Heart right ventricle (tissue), 16 donors: ENCODE measurements at regions not wholly inside any gene's neighbourhood (a gene's known extent, or its start where the extent isn't known, plus 50 kb on each side); places are given as distances from the start of the nearest gene placed in this dataset.

Source experiments
- ATAC-seq, 8 donors: fragments of 200-7000 bp; cut with Tn5 transposase; one replicate each; pipeline ENCODE4 v1.9.1; 2020; ENCODE audit warnings: mild to moderate bottlenecking in 8 of 8, moderate library complexity in 8 of 8, moderate number of reproducible peaks in 1 of 8
- DNase-seq, 2 donors: peaks; one replicate each; pipeline ENCODE4 v3.0.0-alpha.2; 2020
- H3K27ac ChIP-seq, 10 donors: fragments of 200-600 bp; sonication (generic) in 2 of 10; one replicate each; pipeline versions ENCODE4 v1.5.0 to v1.8.0; 2020 to 2022; ENCODE audit warnings: mild to moderate bottlenecking in 3 of 10
- H3K27me3 ChIP-seq, 7 donors: fragments of 200-600 bp; one replicate each; pipeline ENCODE4 v1.8.0; 2021 to 2022; ENCODE audit warnings: mild to moderate bottlenecking in 2 of 7
- H3K36me3 ChIP-seq, 9 donors: fragments of 200-600 bp; sonication (generic) in 1 of 9; one replicate each; pipeline versions ENCODE4 v1.5.0 to v1.8.0; 2020 to 2022; ENCODE audit warnings: mild to moderate bottlenecking in 2 of 9
- H3K4me1 ChIP-seq, 9 donors: fragments of 200-600 bp; sonication (generic) in 1 of 9; one replicate each; pipeline versions ENCODE4 v1.5.0 to v1.8.0; 2020 to 2022; ENCODE audit warnings: mild to moderate bottlenecking in 4 of 9
- H3K4me3 ChIP-seq, 10 donors: fragments of 200-600 bp; sonication (generic) in 2 of 10; one replicate each; pipeline versions ENCODE4 v1.5.0 to v1.8.0; 2020 to 2022; ENCODE audit warnings: mild to moderate bottlenecking in 7 of 10, moderate library complexity in 2 of 10
- H3K9me3 ChIP-seq, 11 donors: fragments of 200-600 bp in 10 of 11; sonication (generic) in 2 of 11; one replicate each; pipeline versions ENCODE4 v1.5.0 to v1.8.0; 2013 to 2022; ENCODE audit warnings: mild to moderate bottlenecking in 2 of 11, control low read depth in 1 of 11, moderate library complexity in 1 of 11
- CTCF ChIP-seq, 9 donors: fragments of 200-600 bp; sonication (generic) in 2 of 9; IDR thresholded peaks; one replicate each; pipeline versions ENCODE4 v1.5.0 to v1.8.0; 2021 to 2022; ENCODE audit warnings: antibody characterized with exemption in 9 of 9, mild to moderate bottlenecking in 5 of 9, moderate library complexity in 1 of 9
- WGBS, 2 donors: extraction: QIAGEN DNeasy Blood & Tissue Kit; methylation state at CpG; one replicate each; pipeline ENCODE4 v1.1.7; 2013; ENCODE audit warnings: inconsistent platforms in 1 of 2; 5-methylcytosine and 5-hydroxymethylcytosine counted together
- intact Hi-C, 10 donors: fragments of 100-400 bp; cut with DNase I; formaldehyde crosslinking; loops; one replicate each; pipeline versions ENCODE4 v1.11.1 to v1.14.2; 2022
- donor health status: Arrhythmogenic right ventricular cardiomyopathy.
- donor health status: ischemic (EF 13 %, LVEDD 7.1; RV severe dilation, severe dysfunction).
- donor health status: healthy with polysubstance abuse.
- donor health status: DM: no; HTN: yes; CAD: no.
- donor health status: DM: no; HTN: no; CAD: no.
- donor health status: ischemic (EF 25% LVEDD 6.9; RV normal size, moderate dysfunction).
- donor health status: ischemic (EF 25% LVEDD 5.7; RV mildly dilated, moderate dysfunction).
- donor health status: healthy.
- donor health status: DM: yes; HTN: yes; CAD: no.
- donor health status: Ischemic cardiomyopathy.
- donor health status: ischemic (EF 35%, LVEDD 5.7; RV mildly dilated, moderate dysfunction).
- donor health status: nonischemic (EF 11% LVEDD 7.7; RV severe dilation, severe dysfunction).
- donor health status: DM: yes; HTN: yes; CAD: no.
- donor health status: PGD.
- donor health status: ischemic (EF 29% LVEDD 5.4; RV normal size, mild dysfunction).
- donor health status: nonischemic (EF 23%, LVEDD 6.1; RV moderate dilation, normal function).

GRCh38 chr3:83882701-83883100 lies 1076.1 kb upstream of the CADM2 start:
- H3K4me1 ChIP-seq: no peaks in the 10 kb centered on the region

GRCh38 chr3:83890039-83890762 lies 1068.6 kb upstream of the CADM2 start:
- Histone ChIP-seq H3K27ac (no peak overlapping the region), H3K4me1 (no peaks in the 10 kb centered on the region), H3K27me3 (no peaks in the 10 kb centered on the region), H3K36me3 (no peaks in the 10 kb centered on the region), H3K4me3 (no peak overlapping the region), H3K9me3 (no peaks in the 10 kb centered on the region)
- intact Hi-C loops: no loop called here
- DNase-seq (no peak), ATAC-seq (no peak)
- TF ChIP-seq CTCF (IDR thresholded peaks at IDR 0.05): no peak
- WGBS, 2 donors: 75 to 79% methylated on average over 1 of the region's 1 CpG

More at GRCh38 chr3:83882701-83883100, 1076.1 kb upstream of the CADM2 start:
- Histone ChIP-seq H3K9me3 (no peaks in the 10 kb centered on the region), H3K4me3 (no peak overlapping the region), H3K27me3 (no peaks in the 10 kb centered on the region), H3K36me3 (no peaks in the 10 kb centered on the region), H3K27ac (no peak overlapping the region)
- DNase-seq: no peak
- intact Hi-C loops: no loop called here
- no peak for TF ChIP-seq CTCF (IDR thresholded peaks at IDR 0.05)
- 93% methylated on average over 2 of the region's 2 CpGs for WGBS, 2 donors
- ATAC-seq: no peak

- intact Hi-C loops: no loop called here
- DNase-seq: no peak
- WGBS, 2 donors: 76 to 83% methylated on average over 2 of the region's 2 CpGs
Measured at GRCh38 chr3:83890763-83891135, 1068.0 kb upstream of the CADM2 start.

GRCh38 chr3:83894223-83894622 lies 1064.6 kb upstream of the CADM2 start:
- ATAC-seq (no peak), DNase-seq (no peak)
- Histone ChIP-seq H3K9me3 (peaks cover 0 to 5% (median 0%) of the 10 kb centered on the region in 11 donors), H3K4me1 (no peaks in the 10 kb centered on the region), H3K27ac (no peak overlapping the region), H3K27me3 (no peaks in the 10 kb centered on the region), H3K36me3 (no peaks in the 10 kb centered on the region), H3K4me3 (no peak overlapping the region)
- 61 to 81% methylated on average over 2 of the region's 2 CpGs for WGBS, 2 donors
- intact Hi-C loops: no loop called here
- no peak for TF ChIP-seq CTCF (IDR thresholded peaks at IDR 0.05)

More at GRCh38 chr3:83890763-83891135, 1068.0 kb upstream of the CADM2 start:
- H3K36me3 ChIP-seq: no peaks in the 10 kb centered on the region
- H3K4me1 ChIP-seq: no peaks in the 10 kb centered on the region
- no peak for TF ChIP-seq CTCF (IDR thresholded peaks at IDR 0.05)
- ATAC-seq: no peak
- H3K27ac ChIP-seq: no peak overlapping the region
- H3K27me3 ChIP-seq: no peaks in the 10 kb centered on the region
- no peak overlapping the region for H3K4me3 ChIP-seq
- no peaks in the 10 kb centered on the region for H3K9me3 ChIP-seq
